ENCODE measurements at regions not wholly inside any gene's neighbourhood (a gene's known extent, or its start where the extent isn't known, plus 50 kb on each side); places are given as distances from the start of the nearest gene placed in this dataset.

DNA sequence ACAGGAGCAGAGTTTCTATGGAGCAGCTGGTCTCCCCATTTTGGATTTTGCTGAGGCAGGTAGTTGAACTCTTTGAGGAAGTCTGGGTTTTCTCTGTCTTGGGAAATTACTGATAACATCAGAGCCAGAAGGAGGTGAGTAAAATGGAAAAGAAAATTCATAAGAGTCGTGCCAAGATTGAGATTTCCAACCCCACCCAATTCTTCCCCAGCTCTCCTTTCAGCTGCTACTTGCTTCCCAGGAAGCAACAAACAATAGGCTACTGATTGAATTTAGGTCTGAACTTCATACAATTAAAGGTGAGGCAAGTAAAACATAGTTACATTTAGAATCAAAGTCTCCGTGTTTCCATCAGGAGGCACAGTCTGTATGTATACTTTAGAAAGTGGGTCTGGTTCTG lies 54.6 kb upstream of the EOLA2 start:
- no peak overlapping the region for H3K4me3 ChIP-seq (ENCODE audit: low read length)
- TF ChIP-seq, protein P1, sequence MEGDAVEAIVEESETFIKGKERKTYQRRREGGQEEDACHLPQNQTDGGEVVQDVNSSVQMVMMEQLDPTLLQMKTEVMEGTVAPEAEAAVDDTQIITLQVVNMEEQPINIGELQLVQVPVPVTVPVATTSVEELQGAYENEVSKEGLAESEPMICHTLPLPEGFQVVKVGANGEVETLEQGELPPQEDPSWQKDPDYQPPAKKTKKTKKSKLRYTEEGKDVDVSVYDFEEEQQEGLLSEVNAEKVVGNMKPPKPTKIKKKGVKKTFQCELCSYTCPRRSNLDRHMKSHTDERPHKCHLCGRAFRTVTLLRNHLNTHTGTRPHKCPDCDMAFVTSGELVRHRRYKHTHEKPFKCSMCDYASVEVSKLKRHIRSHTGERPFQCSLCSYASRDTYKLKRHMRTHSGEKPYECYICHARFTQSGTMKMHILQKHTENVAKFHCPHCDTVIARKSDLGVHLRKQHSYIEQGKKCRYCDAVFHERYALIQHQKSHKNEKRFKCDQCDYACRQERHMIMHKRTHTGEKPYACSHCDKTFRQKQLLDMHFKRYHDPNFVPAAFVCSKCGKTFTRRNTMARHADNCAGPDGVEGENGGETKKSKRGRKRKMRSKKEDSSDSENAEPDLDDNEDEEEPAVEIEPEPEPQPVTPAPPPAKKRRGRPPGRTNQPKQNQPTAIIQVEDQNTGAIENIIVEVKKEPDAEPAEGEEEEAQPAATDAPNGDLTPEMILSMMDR (IDR thresholded peaks at IDR 0.05; ENCODE audit: insufficient read depth, low read depth, low read length, missing control alignments), result no peak

GRCh38 chrX:149993989-149994388 lies 55.7 kb upstream of the EOLA2 start:
- TF ChIP-seq, protein P1 (IDR thresholded peaks at IDR 0.05; ENCODE audit: insufficient read depth, low read depth, low read length, missing control alignments), result no peak
- H3K4me3 ChIP-seq (ENCODE audit: low read length), result no peak overlapping the region
- no peak for DNase-seq (ENCODE audit: low read depth)

More for the DNA sequence above, 54.6 kb upstream of the EOLA2 start:
- no peak for DNase-seq (ENCODE audit: low read depth)

- H3K4me3 ChIP-seq (ENCODE audit: low read length), result no peak overlapping the region
- TF ChIP-seq, protein P1 (IDR thresholded peaks at IDR 0.05; ENCODE audit: insufficient read depth, low read depth, low read length, missing control alignments), result no peak
- DNase-seq (ENCODE audit: low read depth), result no peak
Measured at GRCh38 chrX:149996515-149996914, 58.2 kb upstream of the EOLA2 start.

DNA sequence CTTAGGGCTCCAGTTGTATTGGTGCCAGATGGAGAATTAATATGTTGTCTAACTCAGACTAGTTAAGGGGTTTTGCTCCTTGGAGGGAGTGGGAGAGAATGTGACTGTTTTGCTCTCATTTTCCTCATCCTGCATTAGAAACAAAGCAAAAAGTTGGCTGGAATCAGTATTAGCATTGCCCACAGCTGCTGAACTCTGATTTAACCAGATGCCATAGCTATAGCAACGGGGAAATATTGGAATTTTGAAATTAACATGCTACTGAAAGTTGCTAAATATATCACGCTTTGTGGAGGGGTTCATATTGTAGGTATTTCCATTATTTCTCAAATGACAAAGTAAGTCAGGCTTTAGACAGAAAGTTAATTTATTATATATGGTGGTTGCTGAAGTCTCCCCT lies 66.7 kb upstream of the EOLA2 start:
- TF ChIP-seq, protein P1 (IDR thresholded peaks at IDR 0.05; ENCODE audit: insufficient read depth, low read depth, low read length, missing control alignments), result no peak
- DNase-seq (ENCODE audit: low read depth), result no peak
- H3K4me3 ChIP-seq (ENCODE audit: low read length), result no peak overlapping the region

DNA sequence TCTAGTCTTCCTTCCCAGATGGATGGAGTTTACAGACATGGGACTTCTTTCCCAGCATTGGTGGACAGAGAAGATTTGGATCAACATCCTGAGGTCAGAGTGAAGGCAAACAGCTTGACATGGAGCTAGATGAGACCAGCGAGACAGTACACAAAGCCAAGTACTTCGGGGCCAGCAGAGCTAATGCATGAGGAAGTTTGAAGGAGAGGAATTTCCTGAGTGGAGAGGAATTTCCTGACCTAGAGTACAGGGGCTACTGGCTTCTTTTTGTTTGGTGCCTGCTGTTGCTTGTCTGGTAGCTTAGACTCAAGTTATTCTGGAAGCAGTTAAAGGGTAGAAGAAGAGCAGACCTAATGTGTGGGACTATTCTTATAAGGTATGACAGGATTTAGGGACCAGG lies 69.1 kb upstream of the EOLA2 start:
- TF ChIP-seq, protein P1 (IDR thresholded peaks at IDR 0.05; ENCODE audit: insufficient read depth, low read depth, low read length, missing control alignments), result no peak
- DNase-seq (ENCODE audit: low read depth), result no peak
- no peak overlapping the region for H3K4me3 ChIP-seq (ENCODE audit: low read length)

GRCh38 chrX:150012647-150013381 lies 74.5 kb upstream of the EOLA2 start:
- no peak for DNase-seq (ENCODE audit: low read depth)
- TF ChIP-seq, protein P1 (IDR thresholded peaks at IDR 0.05; ENCODE audit: insufficient read depth, low read depth, low read length, missing control alignments), result no peak
- no peak overlapping the region for H3K4me3 ChIP-seq (ENCODE audit: low read length)

GRCh38 chrX:150014525-150014924 lies 76.2 kb upstream of the EOLA2 start:
- TF ChIP-seq, protein P1 (IDR thresholded peaks at IDR 0.05; ENCODE audit: insufficient read depth, low read depth, low read length, missing control alignments), result no peak
- DNase-seq (ENCODE audit: low read depth), result no peak
- H3K4me3 ChIP-seq (ENCODE audit: low read length), result no peak overlapping the region

Data from epithelial cell of esophagus (primary cell).